ENCODE measurements at regions not wholly inside any gene's neighbourhood (a gene's known extent, or its start where the extent isn't known, plus 50 kb on each side); places are given as distances from the start of the nearest gene placed in this dataset.

GRCh38 chr2:181396256-181397123 is 60.7 kb upstream of the ITGA4 start:
- DNase-seq, result no peak

- DNase-seq, result no peak
These were observed 59.9 kb upstream of the ITGA4 start for GRCh38 chr2:181397331-181397730.

GRCh38 chr2:181398000-181398399 is 59.2 kb upstream of the ITGA4 start:
- no peak for DNase-seq

- DNase-seq, result no peak
These were observed 58.2 kb upstream of the ITGA4 start for GRCh38 chr2:181399027-181399426.

GRCh38 chr2:181404472-181404871 is 52.7 kb upstream of the ITGA4 start:
- no peak for DNase-seq

GRCh38 chr2:181407171-181407570 is 50.0 kb upstream of the ITGA4 start:
- no peak for DNase-seq
